K562 (cell line): ENCODE measurements at regions not wholly inside any gene's neighbourhood (a gene's known extent, or its start where the extent isn't known, plus 50 kb on each side); places are given as distances from the start of the nearest gene placed in this dataset.

Experiments
- ATAC-seq: fragments of 200-7000 bp; cut with Tn5 transposase; 3 replicates; pipeline ENCODE4 v1.9.1; 2020; ENCODE audit warnings: moderate library complexity
- BruUV-seq: library from RNA; stranded (reverse); fragments of 400-500 nt; replicated peaks from 2 replicates; lab custom pipeline; 2021; lab: Mats Ljungman, UMichigan
- CTCF ChIA-PET: fragments of 300-600 bp; formaldehyde crosslinking; extraction: SDS; loops from one replicate; lab custom pipeline; 2021; ENCODE audit warnings: low intra/inter-chr PET ratio; lab: Yijun Ruan, JAX
- POLR2A ChIA-PET: fragments of 300-600, 350-650 bp; sonication (Branson Sonifier 250); formaldehyde crosslinking; extraction: SDS; loops from one replicate; lab custom pipeline; 2021; ENCODE audit warnings: antibody characterized with exemption, inconsistent platforms; lab: Yijun Ruan, JAX
- DNase-seq, 4 experiments: peaks; one replicate each; pipeline versions ENCODE4 v3.0.0 to v3.0.0-alpha.2; 2011 to 2018; ENCODE audit warnings: low spot score in 3 of 4, mixed read lengths in 3 of 4; ENCODE audit errors: extremely low read depth in 1 of 4
- FAIRE-seq: peaks from 2 replicates; lab custom pipeline; 2011; peaks lifted over from hg19 to GRCh38; lab: Jason Lieb, UNC
- H2AFZ ChIP-seq: 2 replicates; pipeline ENCODE4 v1.6.0; 2011; ENCODE audit warnings: low read depth, low read length, control low read depth, inconsistent platforms
- H3K27ac ChIP-seq: fragments of 200-600 bp; 3 replicates; pipeline ENCODE4 v1.8.0; 2011; ENCODE audit warnings: low read depth, mild to moderate bottlenecking, control low read depth, inconsistent platforms, low read length, moderate library complexity, mixed read lengths; ENCODE audit errors: extremely low read depth
- H3K27me3 ChIP-seq, 2 experiments: fragments of 300-600 bp in 1 of 2; 2 replicates in 1 of 2; 3 replicates in 1 of 2; pipeline versions ENCODE4 v1.6.0 to v1.8.0; 2011; ENCODE audit warnings: inconsistent platforms in 2 of 2, low read length in 2 of 2, mild to moderate bottlenecking in 1 of 2, mixed read lengths in 1 of 2, moderate library complexity in 1 of 2; ENCODE audit not compliant: control insufficient read depth in 2 of 2, insufficient read depth in 2 of 2
- H3K36me3 ChIP-seq: fragments of 300-600 bp; 3 replicates; pipeline ENCODE4 v1.8.0; 2011; ENCODE audit warnings: mild to moderate bottlenecking, low read length, inconsistent platforms; ENCODE audit not compliant: control insufficient read depth, insufficient read depth
- H3K4me1 ChIP-seq, 2 experiments: fragments of 200-600 bp in 1 of 2; replicated peaks in 1 of 2; 2 replicates in 1 of 2; 3 replicates in 1 of 2; pipeline versions ENCODE4 v1.5.1 to v1.8.0; 2011; ENCODE audit warnings: inconsistent platforms in 2 of 2, low read length in 2 of 2, mild to moderate bottlenecking in 1 of 2, mixed read lengths in 1 of 2, moderate library complexity in 1 of 2; ENCODE audit not compliant: control insufficient read depth in 2 of 2, insufficient read depth in 2 of 2
- H3K4me2 ChIP-seq: 2 replicates; pipeline ENCODE4 v1.6.1; 2011; ENCODE audit warnings: low read length, control low read depth, inconsistent platforms, mixed read lengths; ENCODE audit not compliant: insufficient read depth
- H3K4me3 ChIP-seq: fragments of 200-600 bp; sonication (generic), shearing (Covaris generic); 2 replicates; pipeline ENCODE4 v1.5.1; 2016; ENCODE audit warnings: control low read depth, inconsistent platforms
- H3K79me2 ChIP-seq: fragments of 200-600 bp; 3 replicates; pipeline ENCODE4 v1.8.0; 2011; ENCODE audit warnings: low read length, inconsistent platforms; ENCODE audit not compliant: control insufficient read depth, insufficient read depth
- H3K9ac ChIP-seq, 2 experiments: 2 replicates each; pipeline versions ENCODE4 v1.6.0 to v1.6.1; 2011; ENCODE audit warnings: low read depth in 2 of 2, low read length in 2 of 2, control low read depth in 1 of 2, inconsistent platforms in 1 of 2, mild to moderate bottlenecking in 1 of 2, mixed read lengths in 1 of 2; ENCODE audit not compliant: insufficient read depth in 1 of 2
- H3K9me1 ChIP-seq: one replicate; pipeline ENCODE4 v1.6.0; 2011; ENCODE audit warnings: inconsistent platforms, mild to moderate bottlenecking, low read length, moderate library complexity; ENCODE audit not compliant: control insufficient read depth, insufficient read depth
- H3K9me3 ChIP-seq: replicated peaks from 2 replicates; pipeline ENCODE4 v1.5.1; 2011; ENCODE audit warnings: low read depth, low read length, inconsistent platforms; ENCODE audit not compliant: control insufficient read depth, insufficient read depth
- H4K20me1 ChIP-seq: replicated peaks from 2 replicates; pipeline ENCODE4 v1.6.1; 2011; ENCODE audit warnings: low read length, inconsistent platforms, mixed read lengths; ENCODE audit not compliant: control insufficient read depth, insufficient read depth
- CBFA2T2 ChIP-seq: fragments of 450-650 bp; conservative IDR thresholded peaks from 2 replicates; pipeline ENCODE4 v1.6.1; 2017; ENCODE audit warnings: mild to moderate bottlenecking
- ELK3 ChIP-seq: fragments of 450-650 bp; formaldehyde crosslinking; IDR thresholded peaks from 2 replicates; pipeline ENCODE4 v1.4.0; 2020; ENCODE audit warnings: mild to moderate bottlenecking
- HDAC3 ChIP-seq: fragments of 450-650 bp; IDR thresholded peaks from 2 replicates; pipeline ENCODE4 v1.6.1; 2018; ENCODE audit warnings: borderline replicate concordance, mild to moderate bottlenecking, moderate library complexity; ENCODE audit not compliant: partially characterized antibody
- ILF3 ChIP-seq: fragments of 450-650 bp; IDR thresholded peaks from 2 replicates; pipeline ENCODE4 v1.6.1; 2018; ENCODE audit warnings: antibody characterized with exemption, mild to moderate bottlenecking, moderate library complexity, borderline replicate concordance
- MCM5 ChIP-seq: fragments of 450-650 bp; IDR thresholded peaks from 2 replicates; pipeline ENCODE4 v1.6.1; 2016; ENCODE audit warnings: low read depth
- MXD1 ChIP-seq: fragments of 250-450 bp; sonication (Bioruptor Pico); IDR thresholded peaks from 2 replicates; pipeline ENCODE4 v1.8.0; 2021; ENCODE audit warnings: borderline replicate concordance, mild to moderate bottlenecking, moderate library complexity; ENCODE audit not compliant: poor library complexity, severe bottlenecking
- NR2F6 ChIP-seq: fragments of 450-650 bp; formaldehyde crosslinking; IDR thresholded peaks from 2 replicates; pipeline ENCODE4 v1.4.0; 2020; ENCODE audit warnings: mild to moderate bottlenecking
- RAD21 ChIP-seq, 2 experiments: fragments of 250-450 bp in 1 of 2; fragments of 450-650 bp in 1 of 2; sonication (Bioruptor Pico) in 1 of 2; formaldehyde crosslinking in 1 of 2; IDR thresholded peaks in 1 of 2; conservative IDR thresholded peaks in 1 of 2; 2 replicates each; pipeline versions ENCODE4 v1.4.0 to v1.8.0; 2020 to 2022; ENCODE audit warnings: mild to moderate bottlenecking in 2 of 2, moderate library complexity in 1 of 2
- SIX5 ChIP-seq, 2 experiments: IDR thresholded peaks; 2 replicates each; pipeline ENCODE4 v1.6.1; 2011; ENCODE audit warnings: low read length in 2 of 2, borderline replicate concordance in 1 of 2, low read depth in 1 of 2, mild to moderate bottlenecking in 1 of 2, moderate library complexity in 1 of 2; ENCODE audit not compliant: insufficient read depth in 1 of 2
- ZNF133 ChIP-seq: fragments of 250-450 bp; sonication (Bioruptor Pico); IDR thresholded peaks from 2 replicates; pipeline ENCODE4 v1.4.0; 2020; ENCODE audit warnings: mild to moderate bottlenecking
- ZNF197 ChIP-seq: fragments of 200-800 bp; sonication (Bioruptor generic); IDR thresholded peaks from 2 replicates; pipeline ENCODE4 v1.6.1; 2016; ENCODE audit warnings: low read depth, missing genetic modification characterization, missing compliant biosample characterization
- ZNF311 ChIP-seq: fragments of 250-450 bp; sonication (Bioruptor Pico); IDR thresholded peaks from 2 replicates; pipeline ENCODE4 v1.4.0; 2020; ENCODE audit warnings: mild to moderate bottlenecking, moderate library complexity
- in situ Hi-C: fragments of 300-500 bp; cut with MboI; formaldehyde crosslinking; loops from 4 replicates; pipeline ENCODE4 v1.15.0; 2018; ENCODE audit warnings: inconsistent platforms, mixed read lengths
- intact Hi-C: fragments of 100-400 bp; cut with micrococcal nuclease; formaldehyde crosslinking; loops from 2 replicates; pipeline ENCODE4 v1.14.2; 2022

GRCh38 chr3:30319713-30320112 lies 286.7 kb upstream of the TGFBR2 start:
- BruUV-seq = no TSS peak
- no peak for TF ChIP-seq ZNF133 (CRISPR knock-in tag)
- TF ChIP-seq NR2F6 (CRISPR knock-in tag) = no peak
- TF ChIP-seq ZNF197 (CRISPR knock-in tag) = no peak
- TF ChIP-seq RAD21 (CRISPR knock-in tag; conservative IDR thresholded peaks at IDR 0.05 in 1 of 2, IDR thresholded peaks at IDR 0.05 in 1 of 2) = peak; percentile 29 to 43; a peak in 3 of 4 replicates
- no peak for TF ChIP-seq ILF3
- TF ChIP-seq CBFA2T2 = no peak
- TF ChIP-seq ZNF311 = peak; percentile 34; the same call in 1 of the 2 replicates
- TF ChIP-seq MXD1 (CRISPR knock-in tag) = no peak
- no peak for TF ChIP-seq MCM5
- no peak for TF ChIP-seq SIX5 (IDR thresholded peaks at IDR 0.05; ENCODE audit: borderline replicate concordance in 1 of 2, insufficient read depth in 1 of 2, low read depth in 1 of 2, low read length in 2 of 2)
- no peak for TF ChIP-seq HDAC3
- no peak for TF ChIP-seq ELK3
- TF ChIP-seq, all 486 proteins: peak for 2
- H3K27ac ChIP-seq = no peak overlapping the region
- H3K4me3 ChIP-seq = no peak overlapping the region
- no peaks in the 10 kb centered on the region for H3K27me3 ChIP-seq
- ChIA-PET CTCF (no interaction called here), POLR2A (no interaction called here)
- no peaks in the 10 kb centered on the region for H3K79me2 ChIP-seq
- no peaks in the 10 kb centered on the region for H3K9me1 ChIP-seq
- H4K20me1 ChIP-seq = no peaks in the 10 kb centered on the region
- ATAC-seq (no peak), DNase-seq (no peak), FAIRE-seq (no peak)
- no peak overlapping the region for H3K9ac ChIP-seq
- no peaks in the 10 kb centered on the region for H3K4me1 ChIP-seq
- no peak overlapping the region for H2AFZ ChIP-seq
- peaks cover 1% of the 10 kb centered on the region; the same call in 1 of the 2 replicates for H3K9me3 ChIP-seq
- no peaks in the 10 kb centered on the region for H3K36me3 ChIP-seq
- H3K4me2 ChIP-seq = no peak overlapping the region
- intact Hi-C loops (no loop called here), in situ Hi-C loops (no loop called here)
